ENCODE measurements at regions not wholly inside any gene's neighbourhood (a gene's known extent, or its start where the extent isn't known, plus 50 kb on each side); places are given as distances from the start of the nearest gene placed in this dataset.

DNA sequence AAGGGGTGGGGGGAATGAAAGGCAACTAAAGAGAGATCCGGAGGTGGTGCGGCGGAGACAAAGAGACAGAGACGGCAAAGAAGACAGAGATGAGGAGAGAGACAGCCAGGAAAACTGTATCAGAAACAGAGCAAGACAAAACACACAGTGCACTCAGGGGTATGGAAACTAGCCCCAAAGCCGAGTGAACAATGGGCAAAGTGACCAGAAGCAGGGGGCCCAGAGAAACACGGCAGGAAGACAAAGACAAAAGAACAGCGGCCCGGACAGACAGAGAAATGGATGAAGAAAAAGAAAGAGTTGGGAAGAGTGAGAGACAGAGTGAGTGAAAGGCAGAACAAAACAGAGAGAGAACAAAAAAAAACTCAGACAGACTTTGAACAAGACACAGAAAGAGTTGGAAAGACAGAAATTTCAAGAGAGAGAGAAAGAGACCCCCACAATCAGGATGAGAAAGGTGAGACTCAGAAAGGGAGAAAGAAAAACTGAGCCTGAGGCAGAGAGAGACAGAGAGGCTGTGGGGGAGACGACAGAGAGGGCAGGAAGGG, 60.6 kb upstream of the PAX2 start:
- H3K9me3 ChIP-seq (replicated peaks in 1 of 11), result no peaks in the 10 kb centered on the region
- peak overlapping the region in 8 of 11 experiments; percentile 18 to 90 (median 82); a peak in 14 of 22 replicates for H3K4me2 ChIP-seq
- peaks cover 5 to 44% (median 28%) of the 10 kb centered on the region in 10 experiments; a peak in 19 of 20 replicates for H3K4me1 ChIP-seq
- H4K20me1 ChIP-seq, result peaks cover 0 to 15% (median 0%) of the 10 kb centered on the region in 11 experiments; a peak in 7 of 22 replicates
- no peak overlapping the region for H3K27ac ChIP-seq
- TF ChIP-seq Cebpa-rat (IDR thresholded peaks at IDR 0.05), result no peak
- no peaks in the 10 kb centered on the region for H3K36me3 ChIP-seq
- H3K4me3 ChIP-seq, result no peak overlapping the region
- H3K27me3 ChIP-seq, result peaks cover 69 to 98% (median 86%) of the 10 kb centered on the region in 11 experiments
- H3K9ac ChIP-seq, result no peak overlapping the region

DNA sequence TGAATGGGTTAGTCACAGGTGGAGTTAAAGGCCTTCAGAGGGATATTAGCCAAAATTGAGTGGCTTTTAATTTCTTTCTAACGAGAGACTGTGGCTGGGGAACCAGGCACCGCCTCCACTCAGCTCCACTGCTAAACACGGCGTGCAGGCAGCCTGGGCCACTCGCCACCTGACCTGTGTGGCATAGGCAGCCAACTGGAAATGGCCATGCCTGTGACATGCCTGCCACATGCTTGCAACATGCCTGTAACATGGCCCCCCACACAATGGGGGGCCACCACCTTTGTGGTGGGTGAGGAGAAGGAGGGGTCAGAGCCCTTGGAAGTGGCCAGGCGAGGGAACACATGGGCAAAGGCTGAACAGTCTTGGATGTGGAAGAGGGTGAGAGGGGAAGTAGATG, 60.1 kb upstream of the PAX2 start:
- peaks cover 67 to 94% (median 80%) of the 10 kb centered on the region in 11 experiments for H3K27me3 ChIP-seq
- H3K4me3 ChIP-seq, result no peak overlapping the region
- peak overlapping the region in 6 of 11 experiments; percentile 79 to 90 (median 86); a peak in 9 of 22 replicates for H3K4me2 ChIP-seq
- H3K9ac ChIP-seq, result no peak overlapping the region
- no peaks in the 10 kb centered on the region for H3K36me3 ChIP-seq
- TF ChIP-seq Cebpa-rat (IDR thresholded peaks at IDR 0.05), result no peak
- H3K9me3 ChIP-seq (replicated peaks in 1 of 11), result no peaks in the 10 kb centered on the region
- peaks cover 5 to 44% (median 28%) of the 10 kb centered on the region in 10 experiments; a peak in 19 of 20 replicates for H3K4me1 ChIP-seq
- H4K20me1 ChIP-seq, result peaks cover 0 to 15% (median 0%) of the 10 kb centered on the region in 11 experiments; a peak in 7 of 22 replicates
- no peak overlapping the region for H3K27ac ChIP-seq

DNA sequence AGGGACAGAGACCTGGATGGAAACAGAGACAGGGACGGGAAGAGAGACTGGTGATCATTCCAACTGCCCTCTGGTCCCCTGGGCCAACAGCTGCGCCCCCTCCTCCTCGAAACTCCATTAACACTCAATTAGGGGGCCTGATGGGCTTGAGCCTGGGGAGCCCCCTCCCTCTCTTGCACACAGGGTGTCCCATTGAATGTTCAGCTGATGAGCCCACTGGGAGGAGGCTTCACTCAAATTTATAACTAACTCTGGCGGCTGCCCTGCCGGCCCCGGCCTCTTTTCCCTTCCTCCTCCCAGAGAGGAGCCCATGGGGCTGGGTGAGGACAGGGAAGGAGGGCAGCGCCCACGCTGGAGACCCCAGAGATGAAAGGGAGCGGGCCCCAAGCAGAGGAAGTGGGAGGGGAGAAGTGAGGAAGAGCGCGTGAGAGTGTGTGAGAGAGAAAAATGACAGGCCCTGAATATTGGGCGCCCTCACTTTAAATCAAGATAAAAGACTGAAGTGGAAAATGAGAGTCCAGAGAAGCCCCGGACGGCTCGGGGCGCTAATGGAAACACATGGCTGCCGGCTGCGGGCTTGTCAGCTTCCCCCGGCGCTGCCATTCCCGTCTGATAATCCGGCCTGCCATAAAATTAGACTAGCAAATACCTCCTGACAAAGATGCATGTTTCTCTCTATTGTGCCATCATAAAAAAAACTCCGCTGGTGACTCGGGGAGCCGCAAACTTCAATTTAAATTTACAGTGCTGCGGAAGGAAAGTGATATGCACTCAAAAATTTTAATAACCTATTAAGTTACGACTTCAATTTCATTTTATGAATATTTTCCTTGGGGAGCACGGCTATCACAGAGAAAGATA, 58.0 kb upstream of the PAX2 start:
- Histone ChIP-seq H3K4me3 (no peak overlapping the region), H3K36me3 (no peaks in the 10 kb centered on the region), H3K4me1 (peaks cover 5 to 35% (median 28%) of the 10 kb centered on the region in 10 experiments; a peak in 19 of 20 replicates), H3K9ac (no peak overlapping the region), H3K9me3 (replicated peaks in 1 of 11) (no peaks in the 10 kb centered on the region), H3K27ac (no peak overlapping the region), H3K4me2 (peak overlapping the region in 7 of 11 experiments; percentile 7 to 58 (median 37); a peak in 11 of 22 replicates), H3K27me3 (peaks cover 47 to 74% (median 60%) of the 10 kb centered on the region in 11 experiments), H4K20me1 (peaks cover 0 to 8% (median 0%) of the 10 kb centered on the region in 11 experiments; a peak in 4 of 22 replicates)
- TF ChIP-seq Cebpa-rat (IDR thresholded peaks at IDR 0.05), result no peak

GRCh38 chr10:100688201-100688600, 57.2 kb upstream of the PAX2 start:
- Histone ChIP-seq H3K9ac (no peak overlapping the region), H3K27ac (no peak overlapping the region), H4K20me1 (peaks cover 0 to 8% (median 0%) of the 10 kb centered on the region in 11 experiments; a peak in 4 of 22 replicates), H3K27me3 (peaks cover 42 to 66% (median 55%) of the 10 kb centered on the region in 11 experiments), H3K36me3 (no peaks in the 10 kb centered on the region), H3K4me2 (no peak overlapping the region), H3K9me3 (replicated peaks in 1 of 11) (no peaks in the 10 kb centered on the region), H3K4me3 (no peak overlapping the region), H3K4me1 (peaks cover 5 to 30% (median 24%) of the 10 kb centered on the region in 10 experiments; a peak in 19 of 20 replicates)
- TF ChIP-seq Cebpa-rat (IDR thresholded peaks at IDR 0.05), result no peak

DNA sequence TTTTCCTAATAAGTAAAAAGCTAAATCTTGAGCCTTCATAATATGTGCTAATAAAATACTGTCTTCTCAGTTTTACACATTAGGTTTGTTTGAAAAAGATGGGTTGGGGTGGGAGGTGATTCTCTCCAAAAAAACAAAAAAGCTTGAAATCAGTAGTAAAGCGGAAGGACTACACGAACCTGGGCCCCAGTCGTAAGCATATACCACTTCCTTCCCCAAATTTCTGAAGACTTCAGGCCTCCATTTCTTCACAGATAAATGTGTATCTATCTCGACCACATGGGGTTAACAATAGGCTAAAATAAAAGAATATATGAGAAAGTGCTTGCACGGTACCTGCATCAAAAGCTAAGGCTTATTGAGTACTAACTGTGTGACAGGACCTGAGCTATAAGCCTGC, 51.6 kb upstream of the PAX2 start:
- Histone ChIP-seq H3K27ac (no peak overlapping the region), H3K4me1 (no peaks in the 10 kb centered on the region), H3K4me3 (no peak overlapping the region), H3K36me3 (no peaks in the 10 kb centered on the region), H4K20me1 (no peaks in the 10 kb centered on the region; a peak in 1 of 22 replicates), H3K9me3 (replicated peaks in 1 of 11) (no peaks in the 10 kb centered on the region), H3K9ac (no peak overlapping the region), H3K4me2 (no peak overlapping the region), H3K27me3 (peaks cover 7 to 12% (median 8%) of the 10 kb centered on the region in 11 experiments; a peak in 21 of 22 replicates)
- no peak for TF ChIP-seq Cebpa-rat (IDR thresholded peaks at IDR 0.05)
